Endothelial cell of umbilical vein (primary cell): ENCODE measurements at regions not wholly inside any gene's neighbourhood (a gene's known extent, or its start where the extent isn't known, plus 50 kb on each side); places are given as distances from the start of the nearest gene placed in this dataset.

ENCODE experiments used
- BruUV-seq: library from RNA; stranded (reverse); fragments of 400-500 nt; replicated peaks from 2 replicates; lab custom pipeline; 2021; lab: Mats Ljungman, UMichigan
- CTCF ChIA-PET: fragments of 300-600, 350-600 bp; sonication (Branson Sonifier 250); formaldehyde crosslinking; loops from one replicate; lab custom pipeline; 2021; ENCODE audit warnings: antibody characterized with exemption, inconsistent platforms; lab: Charles Lee
- POLR2A ChIA-PET: fragments of 300-600, 350-600 bp; sonication (Branson Sonifier 250); formaldehyde crosslinking; loops from one replicate; lab custom pipeline; 2021; ENCODE audit warnings: antibody characterized with exemption, inconsistent platforms; lab: Charles Lee
- DNase-seq: peaks from one replicate; pipeline ENCODE4 v3.0.0-alpha.2; 2011; ENCODE audit warnings: low read depth, low spot score
- FAIRE-seq: peaks from 2 replicates; lab custom pipeline; 2011; peaks lifted over from hg19 to GRCh38; lab: Jason Lieb, UNC
- H2AFZ ChIP-seq: 2 replicates; pipeline ENCODE4 v1.6.0; 2012; ENCODE audit warnings: low read depth, low read length, control low read depth, inconsistent platforms
- H3K27ac ChIP-seq: 2 replicates; pipeline ENCODE4 v1.5.1; 2011; ENCODE audit warnings: low read depth, mild to moderate bottlenecking, control low read depth, low read length, moderate library complexity; ENCODE audit not compliant: insufficient read depth
- H3K27me3 ChIP-seq, 2 experiments: 2 replicates each; pipeline versions ENCODE4 v1.6.0 to v1.6.1; 2011; ENCODE audit warnings: low read length in 2 of 2, mixed read lengths in 1 of 2; ENCODE audit not compliant: control insufficient read depth in 2 of 2, insufficient read depth in 2 of 2
- H3K36me3 ChIP-seq, 2 experiments: 2 replicates in 1 of 2; 3 replicates in 1 of 2; pipeline ENCODE4 v1.5.1; 2011; ENCODE audit warnings: low read length in 2 of 2, mild to moderate bottlenecking in 1 of 2, moderate library complexity in 1 of 2; ENCODE audit not compliant: control insufficient read depth in 2 of 2, insufficient read depth in 2 of 2; ENCODE audit errors: extremely low read depth in 1 of 2
- H3K4me1 ChIP-seq: 3 replicates; pipeline ENCODE4 v1.5.1; 2011; ENCODE audit warnings: mild to moderate bottlenecking, low read length; ENCODE audit not compliant: control insufficient read depth, insufficient read depth; ENCODE audit errors: extremely low read depth
- H3K4me2 ChIP-seq: 2 replicates; pipeline ENCODE4 v1.6.1; 2011; ENCODE audit warnings: low read length, control low read depth, mixed read lengths; ENCODE audit not compliant: insufficient read depth
- H3K4me3 ChIP-seq, 3 experiments: fragments of 200-600 bp in 1 of 3; sonication (generic), shearing (Covaris generic) in 1 of 3; replicated peaks in 1 of 3; 2 replicates each; pipeline ENCODE4 v1.5.1; 2011 to 2016; ENCODE audit warnings: control low read depth in 3 of 3, low read length in 3 of 3, mild to moderate bottlenecking in 2 of 3, inconsistent platforms in 1 of 3, low read depth in 1 of 3, moderate library complexity in 1 of 3; ENCODE audit not compliant: insufficient read depth in 1 of 3
- H3K79me2 ChIP-seq: 2 replicates; pipeline ENCODE4 v1.6.0; 2012; ENCODE audit warnings: low read length, inconsistent platforms; ENCODE audit not compliant: control insufficient read depth, insufficient read depth
- H3K9ac ChIP-seq: replicated peaks from 2 replicates; pipeline ENCODE3; 2011; ENCODE audit warnings: low read length, control low read depth; ENCODE audit not compliant: insufficient read depth; ENCODE audit errors: extremely low read depth
- H3K9me1 ChIP-seq: replicated peaks from 3 replicates; pipeline ENCODE4 v1.6.0; 2011; ENCODE audit warnings: mild to moderate bottlenecking, low read length; ENCODE audit not compliant: control insufficient read depth, insufficient read depth; ENCODE audit errors: extremely low read depth
- H3K9me3 ChIP-seq: replicated peaks from 2 replicates; pipeline ENCODE4 v1.5.1; 2012; ENCODE audit warnings: low read length, inconsistent platforms; ENCODE audit not compliant: control insufficient read depth, insufficient read depth
- H4K20me1 ChIP-seq: replicated peaks from 2 replicates; pipeline ENCODE3; 2011; ENCODE audit warnings: mild to moderate bottlenecking, low read length; ENCODE audit not compliant: control insufficient read depth, insufficient read depth; ENCODE audit errors: extremely low read depth
- EZH2 ChIP-seq: IDR thresholded peaks from 2 replicates; pipeline ENCODE4 v1.6.1; 2012; ENCODE audit warnings: borderline replicate concordance, low read depth, mild to moderate bottlenecking, moderate library complexity, low read length, inconsistent platforms; ENCODE audit not compliant: severe bottlenecking
- FOS ChIP-seq: IDR thresholded peaks from 2 replicates; pipeline ENCODE4 v1.6.1; 2011; ENCODE audit warnings: mild to moderate bottlenecking, low read length, moderate library complexity, borderline replicate concordance; ENCODE audit not compliant: insufficient read depth
- JUN ChIP-seq: IDR thresholded peaks from 2 replicates; pipeline ENCODE4 v1.6.1; 2011; ENCODE audit warnings: borderline replicate concordance, low read depth; ENCODE audit not compliant: insufficient read length, insufficient read depth
- MAX ChIP-seq: IDR thresholded peaks from 2 replicates; pipeline ENCODE4 v1.6.1; 2011; ENCODE audit not compliant: insufficient read depth, insufficient read length
- MYC ChIP-seq: IDR thresholded peaks from one replicate; pipeline ENCODE4 v1.6.1; 2011; ENCODE audit warnings: mild to moderate bottlenecking, low read depth, low read length
- POLR2A ChIP-seq: IDR thresholded peaks from 2 replicates; pipeline ENCODE4 v1.6.1; 2012; ENCODE audit warnings: low read depth, mild to moderate bottlenecking, control low read depth, low read length
- POLR2AphosphoS5 ChIP-seq: IDR thresholded peaks from 2 replicates; pipeline ENCODE4 v1.6.1; 2012; ENCODE audit warnings: low read depth, mild to moderate bottlenecking, control low read depth, low read length, moderate library complexity; ENCODE audit not compliant: insufficient read depth
- dilution Hi-C: fragments of 300-500 bp; cut with MboI; formaldehyde crosslinking; loops from one replicate; pipeline ENCODE4 v1.15.0; 2019; ENCODE audit warnings: low sequenced_read_pairs; ENCODE audit not compliant: extremely low pct_ligation_motif_present
- intact Hi-C: fragments of 100-400 bp; cut with micrococcal nuclease; formaldehyde crosslinking; loops from one replicate; pipeline ENCODE4 v1.10.0; 2022
- TF ChIP-seq, protein P1 (sequence below), 2 donors: IDR thresholded peaks; 1 replicate in 1 of 2; 2 replicates in 1 of 2; pipeline ENCODE4 v1.5.1; 2011; ENCODE audit warnings: low read length in 2 of 2, mild to moderate bottlenecking in 2 of 2, moderate library complexity in 2 of 2, control low read depth in 1 of 2, inconsistent platforms in 1 of 2, low read depth in 1 of 2; ENCODE audit not compliant: insufficient read depth in 1 of 2; ENCODE audit errors: extremely low read depth in 1 of 2

- Histone ChIP-seq H3K4me2 (no peak overlapping the region), H3K9me3 (no peaks in the 10 kb centered on the region), H3K27ac (no peak overlapping the region), H3K9me1 (no peaks in the 10 kb centered on the region), H2AFZ (peak overlapping the region; percentile 93), H4K20me1 (no peaks in the 10 kb centered on the region), H3K36me3 (no peaks in the 10 kb centered on the region), H3K9ac (no peak overlapping the region), H3K4me1 (no peaks in the 10 kb centered on the region), H3K4me3 (no peak overlapping the region), H3K27me3 (no peaks in the 10 kb centered on the region), H3K79me2 (no peaks in the 10 kb centered on the region)
- dilution Hi-C loops, result no loop called here
- CTCF ChIA-PET, result interaction anchor here (0.9 to 1.6 kb wide), 4 partner anchors 8 to 70 kb away, joined by 3 to 6 read pairs (median 3); no protein-coding TSS in a partner anchor
- POLR2A ChIA-PET, result no interaction called here
- DNase-seq (no peak), FAIRE-seq (no peak)
- BruUV-seq, result no TSS peak
- TF ChIP-seq MAX, result no peak
- no peak for TF ChIP-seq POLR2A
- TF ChIP-seq POLR2AphosphoS5, result no peak
- TF ChIP-seq FOS, result no peak
- no peak for TF ChIP-seq MYC
- TF ChIP-seq EZH2, result no peak
- intact Hi-C loops, result no loop called here
Measured at GRCh38 chr18:71105994-71106546, 817.2 kb downstream of the SOCS6 start.

GRCh38 chr18:71105078-71105819 lies 816.4 kb downstream of the SOCS6 start:
- H3K27ac ChIP-seq, result no peak overlapping the region
- FAIRE-seq (no peak), DNase-seq (no peak)
- no peaks in the 10 kb centered on the region for H3K9me3 ChIP-seq
- no peak overlapping the region for H3K9ac ChIP-seq
- H3K9me1 ChIP-seq, result no peaks in the 10 kb centered on the region
- H3K79me2 ChIP-seq, result no peaks in the 10 kb centered on the region
- no peak overlapping the region for H3K4me2 ChIP-seq
- TF ChIP-seq MAX (no peak), FOS (no peak), POLR2A (no peak), EZH2 (no peak), JUN (no peak), MYC (no peak), POLR2AphosphoS5 (no peak)
- TF ChIP-seq, protein P1, sequence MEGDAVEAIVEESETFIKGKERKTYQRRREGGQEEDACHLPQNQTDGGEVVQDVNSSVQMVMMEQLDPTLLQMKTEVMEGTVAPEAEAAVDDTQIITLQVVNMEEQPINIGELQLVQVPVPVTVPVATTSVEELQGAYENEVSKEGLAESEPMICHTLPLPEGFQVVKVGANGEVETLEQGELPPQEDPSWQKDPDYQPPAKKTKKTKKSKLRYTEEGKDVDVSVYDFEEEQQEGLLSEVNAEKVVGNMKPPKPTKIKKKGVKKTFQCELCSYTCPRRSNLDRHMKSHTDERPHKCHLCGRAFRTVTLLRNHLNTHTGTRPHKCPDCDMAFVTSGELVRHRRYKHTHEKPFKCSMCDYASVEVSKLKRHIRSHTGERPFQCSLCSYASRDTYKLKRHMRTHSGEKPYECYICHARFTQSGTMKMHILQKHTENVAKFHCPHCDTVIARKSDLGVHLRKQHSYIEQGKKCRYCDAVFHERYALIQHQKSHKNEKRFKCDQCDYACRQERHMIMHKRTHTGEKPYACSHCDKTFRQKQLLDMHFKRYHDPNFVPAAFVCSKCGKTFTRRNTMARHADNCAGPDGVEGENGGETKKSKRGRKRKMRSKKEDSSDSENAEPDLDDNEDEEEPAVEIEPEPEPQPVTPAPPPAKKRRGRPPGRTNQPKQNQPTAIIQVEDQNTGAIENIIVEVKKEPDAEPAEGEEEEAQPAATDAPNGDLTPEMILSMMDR (IDR thresholded peaks at IDR 0.05; ENCODE audit: extremely low read depth in 1 of 2, insufficient read depth in 1 of 2, low read depth in 1 of 2, low read length in 2 of 2), result no peak
- H3K36me3 ChIP-seq, result no peaks in the 10 kb centered on the region
- H2AFZ ChIP-seq, result peak overlapping the region; percentile 36
- ChIA-PET CTCF (interaction anchor here (0.9 to 1.4 kb wide), 2 partner anchors 9 to 31 kb away, joined by 3 to 6 read pairs; no protein-coding TSS in a partner anchor), POLR2A (no interaction called here)
- no peaks in the 10 kb centered on the region for H3K4me1 ChIP-seq
- no peaks in the 10 kb centered on the region for H3K27me3 ChIP-seq
- no TSS peak for BruUV-seq
- no peaks in the 10 kb centered on the region for H4K20me1 ChIP-seq
- dilution Hi-C loops (no loop called here), intact Hi-C loops (no loop called here)
- no peak overlapping the region for H3K4me3 ChIP-seq
